Gastrocnemius medialis (tissue), 4 donors: ENCODE measurements at regions not wholly inside any gene's neighbourhood (a gene's known extent, or its start where the extent isn't known, plus 50 kb on each side); places are given as distances from the start of the nearest gene placed in this dataset.

ENCODE experiments used
- ATAC-seq, 2 donors: fragments of 150-250 bp; one replicate each; pipeline ENCODE4 v1.9.1; 2016
- DNase-seq, 2 donors: peaks; one replicate each; pipeline ENCODE4 v3.0.0-alpha.2; 2019
- H3K27ac ChIP-seq, 4 donors: fragments of 200-600 bp; sonication (generic); 1 replicate in 1 of 4; 2 replicates in 3 of 4; pipeline ENCODE4 v1.5.1; 2016 to 2018; ENCODE audit warnings: mild to moderate bottlenecking in 2 of 4, moderate library complexity in 1 of 4
- H3K27me3 ChIP-seq, 3 donors: fragments of 200-600 bp; sonication (generic) in 2 of 3; 1 replicate in 1 of 3; 2 replicates in 2 of 3; pipeline versions ENCODE4 v1.5.1 to v1.6.0; 2016 to 2019; ENCODE audit warnings: mild to moderate bottlenecking in 1 of 3, moderate library complexity in 1 of 3
- H3K36me3 ChIP-seq, 2 donors: fragments of 200-600 bp; sonication (generic) in 1 of 2; one replicate each; pipeline ENCODE4 v1.5.1; 2017 to 2018
- H3K4me1 ChIP-seq, 2 donors: fragments of 200-600 bp; sonication (generic) in 1 of 2; one replicate each; pipeline ENCODE4 v1.5.1; 2016 to 2017; ENCODE audit warnings: mild to moderate bottlenecking in 2 of 2
- H3K4me3 ChIP-seq, 4 donors: fragments of 200-600 bp; sonication (generic) in 3 of 4; 1 replicate in 1 of 4; 2 replicates in 3 of 4; pipeline ENCODE4 v1.5.1; 2016 to 2019; ENCODE audit warnings: mild to moderate bottlenecking in 2 of 4
- H3K9me3 ChIP-seq, 3 donors: fragments of 200-600 bp; sonication (generic) in 2 of 3; 1 replicate in 1 of 3; 2 replicates in 2 of 3; pipeline ENCODE4 v1.5.1; 2016 to 2019
- CTCF ChIP-seq, 5 experiments: fragments of 450-650 bp in 3 of 5; fragments of 200-600 bp in 2 of 5; sonication (generic) in 2 of 5; IDR thresholded peaks in 4 of 5; conservative IDR thresholded peaks in 1 of 5; 1 replicate in 4 of 5; 2 replicates in 1 of 5; pipeline ENCODE4 v1.5.1; 2016 to 2019; ENCODE audit warnings: antibody characterized with exemption in 5 of 5, mild to moderate bottlenecking in 3 of 5, moderate library complexity in 3 of 5
- POLR2A ChIP-seq, 2 donors: fragments of 450-650 bp; IDR thresholded peaks; one replicate each; pipeline ENCODE4 v1.6.1; 2017; ENCODE audit warnings: antibody characterized with exemption in 2 of 2, mild to moderate bottlenecking in 2 of 2, moderate library complexity in 2 of 2
- in situ Hi-C, 4 donors: fragments of 200-750 bp; cut with MboI; loops; one replicate each; pipeline versions ENCODE4 v1.15.0 to v1.8.0; 2017; ENCODE audit warnings: low sequenced_read_pairs in 4 of 4
- intact Hi-C: fragments of 100-400 bp; cut with DNase I; formaldehyde crosslinking; loops from one replicate; pipeline ENCODE4 v1.15.1; 2023; ENCODE audit warnings: low total_unique reads

GRCh38 chr5:39816866-39817265 is 392.1 kb upstream of the DAB2 start:
- TF ChIP-seq POLR2A (IDR thresholded peaks at IDR 0.05) (no peak), CTCF (IDR thresholded peaks at IDR 0.05 in 4 of 5, conservative IDR thresholded peaks at IDR 0.05 in 1 of 5) (no peak)
- Histone ChIP-seq H3K27ac (no peak overlapping the region), H3K9me3 (no peaks in the 10 kb centered on the region), H3K27me3 (no peaks in the 10 kb centered on the region), H3K4me3 (no peak overlapping the region), H3K36me3 (no peaks in the 10 kb centered on the region), H3K4me1 (no peaks in the 10 kb centered on the region)
- intact Hi-C loops, result no loop called here
- DNase-seq (no peak), ATAC-seq (no peak)
- in situ Hi-C loops, result no loop called here

- no peaks in the 10 kb centered on the region for H3K36me3 ChIP-seq
- H3K27me3 ChIP-seq, result no peaks in the 10 kb centered on the region
- ATAC-seq, result no peak
- no peaks in the 10 kb centered on the region for H3K9me3 ChIP-seq
- H3K4me3 ChIP-seq, result no peak overlapping the region
- intact Hi-C loops, result no loop called here
- in situ Hi-C loops, result no loop called here
- no peak for DNase-seq
- TF ChIP-seq POLR2A (IDR thresholded peaks at IDR 0.05), result no peak
- no peak for TF ChIP-seq CTCF (IDR thresholded peaks at IDR 0.05 in 4 of 5, conservative IDR thresholded peaks at IDR 0.05 in 1 of 5)
- no peaks in the 10 kb centered on the region for H3K4me1 ChIP-seq
- no peak overlapping the region for H3K27ac ChIP-seq
Measured at GRCh38 chr5:39816156-39816845, 391.5 kb upstream of the DAB2 start.

GRCh38 chr5:39815711-39816110 is 390.9 kb upstream of the DAB2 start:
- in situ Hi-C loops, result no loop called here
- H3K36me3 ChIP-seq, result no peaks in the 10 kb centered on the region
- intact Hi-C loops, result no loop called here
- no peaks in the 10 kb centered on the region for H3K4me1 ChIP-seq
- ATAC-seq (no peak), DNase-seq (no peak)
- H3K9me3 ChIP-seq, result no peaks in the 10 kb centered on the region
- H3K27me3 ChIP-seq, result no peaks in the 10 kb centered on the region
- H3K4me3 ChIP-seq, result no peak overlapping the region
- TF ChIP-seq POLR2A (IDR thresholded peaks at IDR 0.05) (no peak), CTCF (IDR thresholded peaks at IDR 0.05 in 4 of 5, conservative IDR thresholded peaks at IDR 0.05 in 1 of 5) (no peak)
- H3K27ac ChIP-seq, result no peak overlapping the region

- DNase-seq, result no peak
- intact Hi-C loops (no loop called here), in situ Hi-C loops (no loop called here)
- Histone ChIP-seq H3K27me3 (no peaks in the 10 kb centered on the region), H3K4me3 (no peak overlapping the region), H3K9me3 (no peaks in the 10 kb centered on the region), H3K4me1 (no peaks in the 10 kb centered on the region), H3K27ac (no peak overlapping the region), H3K36me3 (no peaks in the 10 kb centered on the region)
- no peak for TF ChIP-seq POLR2A (IDR thresholded peaks at IDR 0.05)
- no peak for TF ChIP-seq CTCF (IDR thresholded peaks at IDR 0.05 in 4 of 5, conservative IDR thresholded peaks at IDR 0.05 in 1 of 5)
- ATAC-seq, result no peak
Measured at GRCh38 chr5:39811381-39811780, 386.6 kb upstream of the DAB2 start.

- Histone ChIP-seq H3K27me3 (no peaks in the 10 kb centered on the region), H3K27ac (no peak overlapping the region), H3K4me1 (no peaks in the 10 kb centered on the region), H3K36me3 (no peaks in the 10 kb centered on the region), H3K4me3 (no peak overlapping the region), H3K9me3 (no peaks in the 10 kb centered on the region)
- in situ Hi-C loops (no loop called here), intact Hi-C loops (no loop called here)
- TF ChIP-seq CTCF (IDR thresholded peaks at IDR 0.05 in 4 of 5, conservative IDR thresholded peaks at IDR 0.05 in 1 of 5) (no peak), POLR2A (IDR thresholded peaks at IDR 0.05) (no peak)
- no peak for ATAC-seq
- DNase-seq, result no peak
Measured at GRCh38 chr5:39808656-39809055, 383.9 kb upstream of the DAB2 start.
